Endothelial cell of umbilical vein (primary cell): ENCODE measurements at regions not wholly inside any gene's neighbourhood (a gene's known extent, or its start where the extent isn't known, plus 50 kb on each side); places are given as distances from the start of the nearest gene placed in this dataset.
"Not testable (repeated sequence)": the region's sequence is repeated elsewhere in the genome, so short reads cannot be mapped to it uniquely, and the experiment has no call there.

Source experiments
- JUN ChIP-seq: IDR thresholded peaks from 2 replicates; pipeline ENCODE4 v1.6.1; 2011; ENCODE audit warnings: borderline replicate concordance, low read depth; ENCODE audit not compliant: insufficient read length, insufficient read depth
- MYC ChIP-seq: IDR thresholded peaks from one replicate; pipeline ENCODE4 v1.6.1; 2011; ENCODE audit warnings: mild to moderate bottlenecking, low read depth, low read length
- POLR2A ChIP-seq: IDR thresholded peaks from 2 replicates; pipeline ENCODE4 v1.6.1; 2012; ENCODE audit warnings: low read depth, mild to moderate bottlenecking, control low read depth, low read length
- POLR2AphosphoS5 ChIP-seq: IDR thresholded peaks from 2 replicates; pipeline ENCODE4 v1.6.1; 2012; ENCODE audit warnings: low read depth, mild to moderate bottlenecking, control low read depth, low read length, moderate library complexity; ENCODE audit not compliant: insufficient read depth
- TF ChIP-seq, protein P1 (sequence below), 2 donors: IDR thresholded peaks; 1 replicate in 1 of 2; 2 replicates in 1 of 2; pipeline ENCODE4 v1.5.1; 2011; ENCODE audit warnings: low read length in 2 of 2, mild to moderate bottlenecking in 2 of 2, moderate library complexity in 2 of 2, control low read depth in 1 of 2, inconsistent platforms in 1 of 2, low read depth in 1 of 2; ENCODE audit not compliant: insufficient read depth in 1 of 2; ENCODE audit errors: extremely low read depth in 1 of 2

GRCh38 chr9:67369664-67370063, 377.3 kb upstream of the SPATA31A3 start:
- not testable (repeated sequence) for TF ChIP-seq POLR2A, POLR2AphosphoS5, MYC, JUN
- TF ChIP-seq, protein P1, sequence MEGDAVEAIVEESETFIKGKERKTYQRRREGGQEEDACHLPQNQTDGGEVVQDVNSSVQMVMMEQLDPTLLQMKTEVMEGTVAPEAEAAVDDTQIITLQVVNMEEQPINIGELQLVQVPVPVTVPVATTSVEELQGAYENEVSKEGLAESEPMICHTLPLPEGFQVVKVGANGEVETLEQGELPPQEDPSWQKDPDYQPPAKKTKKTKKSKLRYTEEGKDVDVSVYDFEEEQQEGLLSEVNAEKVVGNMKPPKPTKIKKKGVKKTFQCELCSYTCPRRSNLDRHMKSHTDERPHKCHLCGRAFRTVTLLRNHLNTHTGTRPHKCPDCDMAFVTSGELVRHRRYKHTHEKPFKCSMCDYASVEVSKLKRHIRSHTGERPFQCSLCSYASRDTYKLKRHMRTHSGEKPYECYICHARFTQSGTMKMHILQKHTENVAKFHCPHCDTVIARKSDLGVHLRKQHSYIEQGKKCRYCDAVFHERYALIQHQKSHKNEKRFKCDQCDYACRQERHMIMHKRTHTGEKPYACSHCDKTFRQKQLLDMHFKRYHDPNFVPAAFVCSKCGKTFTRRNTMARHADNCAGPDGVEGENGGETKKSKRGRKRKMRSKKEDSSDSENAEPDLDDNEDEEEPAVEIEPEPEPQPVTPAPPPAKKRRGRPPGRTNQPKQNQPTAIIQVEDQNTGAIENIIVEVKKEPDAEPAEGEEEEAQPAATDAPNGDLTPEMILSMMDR (IDR thresholded peaks at IDR 0.05; ENCODE audit: extremely low read depth in 1 of 2, insufficient read depth in 1 of 2, low read depth in 1 of 2, low read length in 2 of 2), result not testable (repeated sequence)
